ENCODE measurements at regions not wholly inside any gene's neighbourhood (a gene's known extent, or its start where the extent isn't known, plus 50 kb on each side); places are given as distances from the start of the nearest gene placed in this dataset.
A peak's percentile ranks its signal among the peaks of the same experiment; 100 is the strongest.
"Not testable (repeated sequence)": the region's sequence is repeated elsewhere in the genome, so short reads cannot be mapped to it uniquely, and the experiment has no call there.

GRCh38 chr10:45056806-45057205, 56.1 kb downstream of the ZNF22 start:
- H3K9me3 ChIP-seq (ENCODE audit: low read depth); H3K4me3 ChIP-seq; H3K36me3 ChIP-seq; H3K27ac ChIP-seq; DNase-seq (ENCODE audit: low read depth in 1 of 2, low spot score in 1 of 2); H3K27me3 ChIP-seq; H3K4me1 ChIP-seq (ENCODE audit: low read depth): not testable (repeated sequence)

DNA sequence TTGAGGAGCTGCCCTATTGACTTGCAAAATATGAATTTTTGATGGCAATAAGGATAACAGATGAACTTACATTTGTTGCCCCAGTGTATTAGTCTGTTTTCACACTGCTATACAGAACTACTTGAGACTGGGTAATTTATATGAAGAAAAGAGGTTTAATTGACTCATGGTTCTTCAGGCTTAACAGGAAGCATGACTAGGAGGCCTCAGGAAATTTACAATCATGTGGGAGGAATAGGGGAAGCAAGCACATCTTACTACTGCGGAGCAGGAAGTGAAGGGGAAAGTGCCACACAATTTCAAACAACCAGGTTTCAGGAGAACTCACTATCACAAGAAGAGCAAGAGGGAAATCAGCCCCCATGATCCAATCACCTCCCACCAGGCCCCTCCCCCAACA, 57.9 kb downstream of the ZNF22 start:
- DNase-seq (ENCODE audit: low read depth in 1 of 2, low spot score in 1 of 2), result peak in 1 of 2 donors; percentile 10
- H3K36me3 ChIP-seq, result no peaks in the 10 kb centered on the region
- no peak for TF ChIP-seq CTCF (IDR thresholded peaks at IDR 0.05; ENCODE audit: low read depth, low read length)

DNA sequence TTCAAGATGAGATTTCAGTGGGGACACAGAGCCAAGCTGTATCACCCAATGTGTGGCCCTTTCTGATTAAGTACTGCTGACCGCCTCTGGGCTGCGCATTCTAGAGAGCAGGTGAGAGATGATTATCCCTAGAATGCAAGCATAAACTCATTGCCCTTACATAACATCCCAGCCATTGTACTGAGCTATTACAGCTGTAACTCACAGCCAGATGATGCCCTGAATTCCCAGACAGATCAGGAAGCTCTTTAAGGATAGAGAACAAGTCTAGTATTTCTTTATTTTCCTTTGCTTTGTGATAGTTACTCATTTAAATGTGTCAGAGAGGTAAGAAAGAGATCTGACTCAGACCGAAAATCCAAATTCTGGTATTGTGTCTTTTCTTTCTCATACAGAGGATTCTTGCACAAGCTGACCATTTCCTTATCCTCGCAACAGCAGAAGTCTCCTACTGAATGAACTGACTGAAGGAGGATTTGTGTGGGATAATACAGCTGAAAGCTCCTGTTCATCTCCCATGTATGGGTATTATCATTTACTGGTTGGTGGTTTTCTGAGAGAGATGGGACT, 58.4 kb downstream of the ZNF22 start:
- H3K4me1 ChIP-seq (ENCODE audit: low read depth), result no peaks in the 10 kb centered on the region
- DNase-seq (ENCODE audit: low read depth in 1 of 2, low spot score in 1 of 2), result no peak
- no peaks in the 10 kb centered on the region for H3K36me3 ChIP-seq
- no peaks in the 10 kb centered on the region for H3K27me3 ChIP-seq
- no peak overlapping the region for H3K4me3 ChIP-seq
- no peaks in the 10 kb centered on the region for H3K9me3 ChIP-seq (ENCODE audit: low read depth)
- TF ChIP-seq CTCF (IDR thresholded peaks at IDR 0.05; ENCODE audit: low read depth, low read length), result no peak
- no peak overlapping the region for H3K27ac ChIP-seq

More for the DNA sequence above, 57.9 kb downstream of the ZNF22 start:
- no peaks in the 10 kb centered on the region for H3K4me1 ChIP-seq (ENCODE audit: low read depth)
- H3K4me3 ChIP-seq, result no peak overlapping the region
- no peak overlapping the region for H3K27ac ChIP-seq
- no peaks in the 10 kb centered on the region for H3K9me3 ChIP-seq (ENCODE audit: low read depth)
- no peaks in the 10 kb centered on the region for H3K27me3 ChIP-seq

DNA sequence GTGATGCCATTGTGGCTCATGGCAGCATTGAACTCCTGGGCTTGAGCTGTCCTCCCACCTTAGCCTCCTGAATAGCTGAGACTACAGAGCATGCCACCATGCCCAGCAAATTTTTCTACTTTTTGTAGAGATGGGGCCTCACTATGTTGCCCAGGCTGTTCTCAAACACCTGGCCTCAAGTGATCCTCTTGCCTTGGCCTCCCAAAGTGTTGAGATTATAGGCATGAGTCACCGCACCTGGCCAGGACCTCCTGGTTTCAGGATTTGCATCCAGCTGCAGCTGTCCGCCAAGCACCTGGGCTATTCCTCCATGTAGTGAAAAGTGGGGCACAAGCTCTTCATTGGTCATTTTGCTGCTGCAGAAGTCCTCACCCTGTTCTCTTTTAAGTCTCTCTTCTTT, 58.9 kb downstream of the ZNF22 start:
- no peak for DNase-seq (ENCODE audit: low read depth in 1 of 2, low spot score in 1 of 2)
- no peaks in the 10 kb centered on the region for H3K4me1 ChIP-seq (ENCODE audit: low read depth)
- no peak for TF ChIP-seq CTCF (IDR thresholded peaks at IDR 0.05; ENCODE audit: low read depth, low read length)
- no peaks in the 10 kb centered on the region for H3K27me3 ChIP-seq
- no peak overlapping the region for H3K4me3 ChIP-seq
- H3K9me3 ChIP-seq (ENCODE audit: low read depth), result no peaks in the 10 kb centered on the region
- H3K36me3 ChIP-seq, result no peaks in the 10 kb centered on the region
- H3K27ac ChIP-seq, result no peak overlapping the region

DNA sequence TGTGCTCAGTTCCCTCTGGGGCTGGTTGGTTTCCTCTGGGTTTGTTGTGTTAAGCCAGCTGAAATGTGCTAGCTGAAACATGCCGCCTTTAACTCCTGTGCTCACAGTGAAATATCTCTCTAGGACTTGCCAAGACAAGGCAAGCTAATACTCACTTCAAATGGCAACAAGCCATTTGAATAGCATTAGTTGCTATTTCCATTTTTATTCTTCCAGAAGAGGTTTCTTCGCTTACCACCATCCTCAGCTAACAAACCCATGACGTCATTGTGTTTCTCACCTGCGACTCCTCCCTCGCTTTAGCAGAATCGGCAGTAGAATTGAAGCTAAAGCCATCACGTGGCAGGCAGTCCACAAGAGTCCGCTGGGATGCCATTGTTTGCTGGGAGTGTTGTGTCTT, 61.3 kb downstream of the ZNF22 start:
- no peak overlapping the region for H3K27ac ChIP-seq
- no peak for TF ChIP-seq CTCF (IDR thresholded peaks at IDR 0.05; ENCODE audit: low read depth, low read length)
- H3K36me3 ChIP-seq, result no peaks in the 10 kb centered on the region
- H3K4me3 ChIP-seq, result no peak overlapping the region
- peak in 1 of 2 donors; percentile 2 for DNase-seq (ENCODE audit: low read depth in 1 of 2, low spot score in 1 of 2)
- H3K27me3 ChIP-seq, result no peaks in the 10 kb centered on the region
- no peaks in the 10 kb centered on the region for H3K4me1 ChIP-seq (ENCODE audit: low read depth)
- H3K9me3 ChIP-seq (ENCODE audit: low read depth), result no peaks in the 10 kb centered on the region

DNA sequence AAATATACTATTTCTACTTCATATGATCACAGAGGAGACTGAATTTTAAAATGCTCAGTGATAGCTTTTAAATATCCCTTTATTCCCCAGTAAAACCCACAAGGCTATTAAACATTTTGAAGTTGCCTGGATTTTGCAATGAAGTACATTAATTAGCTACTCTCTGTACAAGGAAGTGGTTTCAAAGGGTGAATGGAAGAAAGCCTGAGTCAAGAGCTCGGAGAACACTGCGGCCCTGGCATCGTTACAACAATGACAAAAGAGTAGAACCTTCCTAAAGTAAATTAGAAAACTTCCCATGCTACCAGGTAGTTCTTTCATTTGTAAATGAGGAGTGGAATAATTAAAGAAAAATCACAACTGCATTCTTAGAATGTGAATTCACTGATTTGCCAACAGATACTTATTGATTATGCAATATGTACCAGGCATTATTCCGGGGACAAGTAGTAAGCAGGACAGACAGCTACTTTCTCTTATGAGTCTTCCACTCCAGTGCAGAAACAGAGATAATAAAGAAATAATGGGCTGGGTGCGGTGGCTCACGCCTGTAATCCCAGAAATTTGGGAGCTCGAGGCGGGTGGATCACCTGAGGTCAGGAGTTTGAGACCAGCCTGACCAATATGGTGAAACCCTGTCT, 63.0 kb downstream of the ZNF22 start:
- Histone ChIP-seq H3K9me3 (ENCODE audit: low read depth) (no peaks in the 10 kb centered on the region), H3K36me3 (no peaks in the 10 kb centered on the region), H3K4me3 (no peak overlapping the region), H3K4me1 (ENCODE audit: low read depth) (no peaks in the 10 kb centered on the region), H3K27me3 (no peaks in the 10 kb centered on the region), H3K27ac (no peak overlapping the region)
- peak in 1 of 2 donors; percentile 17 for DNase-seq (ENCODE audit: low read depth in 1 of 2, low spot score in 1 of 2)
- TF ChIP-seq CTCF (IDR thresholded peaks at IDR 0.05; ENCODE audit: low read depth, low read length), result no peak
